GM18867 (cell line): ENCODE measurements at regions not wholly inside any gene's neighbourhood (a gene's known extent, or its start where the extent isn't known, plus 50 kb on each side); places are given as distances from the start of the nearest gene placed in this dataset.
"Not testable (repeated sequence)": the region's sequence is repeated elsewhere in the genome, so short reads cannot be mapped to it uniquely, and the experiment has no call there.

Experiments
- ATAC-seq: cut with Tn5 transposase; IDR thresholded peaks from one replicate; pipeline ENCODE4 v1.9.1; 2021; ENCODE audit warnings: mild to moderate bottlenecking, moderate library complexity; ENCODE audit not compliant: unreplicated experiment

GRCh38 chr1:120609834-120610233, 113.9 kb upstream of the NBPF26 start:
- ATAC-seq, result not testable (repeated sequence)

GRCh38 chr1:120614931-120615639, 108.7 kb upstream of the NBPF26 start:
- ATAC-seq, result not testable (repeated sequence)

- ATAC-seq, result not testable (repeated sequence)
Observed at GRCh38 chr1:120617493-120617892, 106.3 kb upstream of the NBPF26 start.

- not testable (repeated sequence) for ATAC-seq
Observed at GRCh38 chr1:120619867-120620692, 103.7 kb upstream of the NBPF26 start.

GRCh38 chr1:120620693-120620969, 103.1 kb upstream of the NBPF26 start:
- not testable (repeated sequence) for ATAC-seq

- not testable (repeated sequence) for ATAC-seq
Observed at GRCh38 chr1:120621278-120621677, 102.5 kb upstream of the NBPF26 start.

GRCh38 chr1:120623539-120623938, 100.2 kb upstream of the NBPF26 start:
- ATAC-seq, result not testable (repeated sequence)

GRCh38 chr1:120624565-120625064, 99.1 kb upstream of the NBPF26 start:
- ATAC-seq, result not testable (repeated sequence)

GRCh38 chr1:120629832-120630455, 93.8 kb upstream of the NBPF26 start:
- not testable (repeated sequence) for ATAC-seq

GRCh38 chr1:120634816-120635806, 88.6 kb upstream of the NBPF26 start:
- not testable (repeated sequence) for ATAC-seq

- ATAC-seq, result not testable (repeated sequence)
Observed at GRCh38 chr1:120640261-120641013, 83.3 kb upstream of the NBPF26 start.

- ATAC-seq, result not testable (repeated sequence)
Observed at GRCh38 chr1:120641014-120641302, 82.8 kb upstream of the NBPF26 start.

- ATAC-seq, result not testable (repeated sequence)
Observed at GRCh38 chr1:120647182-120647581, 76.6 kb upstream of the NBPF26 start.

GRCh38 chr1:120648915-120649623, 74.7 kb upstream of the NBPF26 start:
- ATAC-seq, result not testable (repeated sequence)

- not testable (repeated sequence) for ATAC-seq
Observed at GRCh38 chr1:120649730-120650129, 74.0 kb upstream of the NBPF26 start.

GRCh38 chr1:120654114-120654513, 69.6 kb upstream of the NBPF26 start:
- ATAC-seq, result not testable (repeated sequence)

GRCh38 chr1:120655394-120655793, 68.4 kb upstream of the NBPF26 start:
- ATAC-seq, result not testable (repeated sequence)

- ATAC-seq, result not testable (repeated sequence)
Observed at GRCh38 chr1:120656116-120656515, 67.6 kb upstream of the NBPF26 start.

- not testable (repeated sequence) for ATAC-seq
Observed at GRCh38 chr1:120657804-120658203, 65.9 kb upstream of the NBPF26 start.
